ENCODE measurements at regions not wholly inside any gene's neighbourhood (a gene's known extent, or its start where the extent isn't known, plus 50 kb on each side); places are given as distances from the start of the nearest gene placed in this dataset.
"Not testable (repeated sequence)": the region's sequence is repeated elsewhere in the genome, so short reads cannot be mapped to it uniquely, and the experiment has no call there.

GRCh38 chr16:29094729-29095624, 110.1 kb downstream of the LAT start:
- DNase-seq = not testable (repeated sequence)

DNA sequence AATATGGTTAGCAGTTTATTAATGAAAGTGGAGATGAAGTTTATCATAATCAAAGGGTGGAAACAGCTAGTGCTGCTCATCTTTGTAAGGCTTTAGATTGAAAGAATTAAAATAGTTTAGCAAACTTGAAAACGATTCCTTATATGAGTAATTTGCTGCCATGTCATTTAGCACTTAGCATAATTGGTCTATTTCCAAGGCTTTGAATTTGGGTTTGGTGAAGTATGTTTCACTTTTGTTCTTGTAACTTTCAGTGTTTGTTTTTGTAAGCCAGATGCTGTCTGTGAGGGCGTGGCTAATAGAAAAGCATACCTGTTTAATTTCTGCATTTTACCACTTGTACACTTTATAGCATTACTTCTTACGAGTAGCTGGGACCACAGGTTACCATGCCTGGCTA, 109.5 kb downstream of the LAT start:
- DNase-seq = not testable (repeated sequence)

- not testable (repeated sequence) for DNase-seq
Measured at GRCh38 chr16:29089679-29090078, 104.8 kb downstream of the LAT start.

- DNase-seq = not testable (repeated sequence)
Measured at GRCh38 chr16:29087673-29088072, 102.8 kb downstream of the LAT start.

DNA sequence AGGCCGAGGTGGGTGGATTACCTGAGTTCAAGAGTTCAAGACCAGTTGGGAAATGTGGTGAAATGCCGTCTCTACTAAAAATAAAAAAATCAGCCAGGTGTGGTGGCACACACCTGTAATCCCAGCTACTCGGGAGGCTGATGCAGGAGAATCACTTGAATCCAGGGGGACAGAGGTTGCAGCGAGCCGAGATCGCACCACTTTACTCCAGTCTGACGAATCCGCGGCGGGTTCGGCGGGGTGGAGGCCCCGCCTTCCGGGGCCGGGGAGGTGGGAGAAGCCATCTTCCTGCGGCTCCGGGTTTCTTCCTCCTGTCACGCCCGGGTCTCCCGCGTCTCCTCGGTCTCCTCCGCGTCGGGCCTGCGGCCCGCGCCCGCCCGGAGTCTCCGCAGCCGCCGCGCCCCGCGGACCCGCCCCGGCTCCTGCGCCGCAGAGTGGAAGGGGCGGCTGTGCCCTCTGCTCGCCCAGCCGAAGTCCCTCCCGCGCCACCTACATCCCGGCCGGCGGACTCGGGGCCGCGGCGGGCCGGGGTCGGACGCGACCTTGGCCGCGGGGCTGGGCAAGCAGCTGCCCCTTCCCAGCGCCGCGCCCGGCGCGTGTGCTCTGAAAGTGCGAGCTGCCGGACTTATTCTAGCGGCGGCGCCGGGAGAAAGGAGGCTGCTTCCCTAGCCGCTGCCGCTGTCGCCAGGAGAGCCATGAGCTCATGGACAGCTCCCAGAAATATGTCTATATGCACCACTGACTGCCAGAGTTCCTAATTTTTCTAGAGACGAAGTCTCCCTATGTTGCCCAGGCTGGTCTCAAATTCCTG, 97.2 kb downstream of the LAT start:
- not testable (repeated sequence) for DNase-seq

GRCh38 chr16:29074554-29075402, 89.9 kb downstream of the LAT start:
- DNase-seq = not testable (repeated sequence)

- not testable (repeated sequence) for DNase-seq
Measured at GRCh38 chr16:29062235-29062634, 77.4 kb downstream of the LAT start.

DNA sequence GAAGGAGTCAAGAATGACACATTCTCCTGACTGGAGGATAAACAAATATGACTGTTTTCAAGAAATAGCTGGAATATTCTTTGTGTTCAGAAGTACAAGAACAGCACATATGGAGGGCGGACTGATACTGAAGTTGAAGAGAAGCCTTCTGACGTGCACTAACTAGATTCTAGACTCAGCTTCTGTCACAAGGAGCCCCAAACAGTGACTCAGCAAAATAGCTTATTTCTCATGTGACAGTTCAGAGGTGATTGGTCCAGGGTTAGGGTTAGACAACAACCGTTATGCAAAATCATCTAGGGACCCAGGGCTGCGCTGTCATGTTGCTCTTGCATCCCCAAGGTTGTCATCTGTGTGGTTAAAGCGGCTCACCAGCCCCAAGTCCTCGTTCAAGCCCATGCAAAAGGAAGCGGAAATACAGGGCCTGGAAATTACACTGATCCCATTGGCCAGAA, 76.6 kb downstream of the LAT start:
- not testable (repeated sequence) for DNase-seq

- DNase-seq = not testable (repeated sequence)
Measured at GRCh38 chr16:29060022-29060810, 75.4 kb downstream of the LAT start.

DNA sequence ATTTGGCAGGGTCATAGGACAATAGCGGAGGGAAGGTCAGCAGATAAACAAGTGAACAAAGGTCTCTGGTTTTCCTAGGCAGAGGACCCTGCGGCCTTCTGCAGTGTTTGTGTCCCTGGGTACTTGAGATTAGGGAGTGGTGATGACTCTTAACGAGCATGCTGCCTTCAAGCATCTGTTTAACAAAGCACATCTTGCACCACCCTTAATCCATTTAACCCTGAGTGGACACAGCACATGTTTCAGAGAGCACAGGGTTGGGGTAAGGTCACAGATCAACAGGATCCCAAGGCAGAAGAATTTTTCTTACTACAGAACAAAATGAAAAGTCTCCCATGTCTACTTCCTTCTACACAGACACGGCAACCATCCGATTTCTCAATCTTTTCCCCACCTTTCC, 74.7 kb downstream of the LAT start:
- not testable (repeated sequence) for DNase-seq

Measured in NCI-H2227 treated with DMSO at 0.1 percent for 48 hours (cell line).